Ishikawa (cell line): ENCODE measurements at regions not wholly inside any gene's neighbourhood (a gene's known extent, or its start where the extent isn't known, plus 50 kb on each side); places are given as distances from the start of the nearest gene placed in this dataset.

Experiments used
- CEBPB ChIP-seq: IDR thresholded peaks from 2 replicates; pipeline ENCODE4 v1.6.1; 2012
- CREB1 ChIP-seq: IDR thresholded peaks from 2 replicates; pipeline ENCODE4 v1.6.1; 2012; ENCODE audit warnings: low read depth
- EGR1 ChIP-seq: IDR thresholded peaks from 2 replicates; pipeline ENCODE4 v1.6.1; 2012
- EP300 ChIP-seq: IDR thresholded peaks from 2 replicates; pipeline ENCODE4 v1.6.1; 2012; ENCODE audit warnings: borderline replicate concordance
- FOXM1 ChIP-seq: IDR thresholded peaks from 2 replicates; pipeline ENCODE4 v1.6.1; 2012; ENCODE audit warnings: low read depth, borderline replicate concordance
- MAX ChIP-seq: IDR thresholded peaks from 2 replicates; pipeline ENCODE4 v1.6.1; 2012
- NFIC ChIP-seq: IDR thresholded peaks from 2 replicates; pipeline ENCODE4 v1.6.1; 2012
- RAD21 ChIP-seq: IDR thresholded peaks from 2 replicates; pipeline ENCODE4 v1.6.1; 2012; ENCODE audit warnings: low read depth
- REST ChIP-seq: IDR thresholded peaks from 2 replicates; pipeline ENCODE4 v1.6.1; 2012; ENCODE audit warnings: low read depth, mild to moderate bottlenecking
- TAF1 ChIP-seq: IDR thresholded peaks from 2 replicates; pipeline ENCODE4 v1.6.1; 2012; ENCODE audit warnings: low read depth, mild to moderate bottlenecking
- TCF12 ChIP-seq: IDR thresholded peaks from 2 replicates; pipeline ENCODE4 v1.6.1; 2012; ENCODE audit warnings: low read depth
- TEAD4 ChIP-seq: IDR thresholded peaks from 2 replicates; pipeline ENCODE4 v1.6.1; 2012
- YY1 ChIP-seq: IDR thresholded peaks from 2 replicates; pipeline ENCODE4 v1.6.1; 2012; ENCODE audit warnings: low read depth
- ZBTB7A ChIP-seq: IDR thresholded peaks from 2 replicates; pipeline ENCODE4 v1.6.1; 2012; ENCODE audit warnings: low read depth
- TF ChIP-seq, protein P1 (sequence below): IDR thresholded peaks from 2 replicates; pipeline ENCODE4 v1.6.1; 2012

- TF ChIP-seq RAD21, result no peak
- TF ChIP-seq TAF1, result no peak
- TF ChIP-seq, protein P1, sequence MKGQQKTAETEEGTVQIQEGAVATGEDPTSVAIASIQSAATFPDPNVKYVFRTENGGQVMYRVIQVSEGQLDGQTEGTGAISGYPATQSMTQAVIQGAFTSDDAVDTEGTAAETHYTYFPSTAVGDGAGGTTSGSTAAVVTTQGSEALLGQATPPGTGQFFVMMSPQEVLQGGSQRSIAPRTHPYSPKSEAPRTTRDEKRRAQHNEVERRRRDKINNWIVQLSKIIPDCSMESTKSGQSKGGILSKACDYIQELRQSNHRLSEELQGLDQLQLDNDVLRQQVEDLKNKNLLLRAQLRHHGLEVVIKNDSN, result no peak
- no peak for TF ChIP-seq YY1
- TF ChIP-seq EP300, result no peak
- TF ChIP-seq CREB1, result no peak
Measured at GRCh38 chrX:125694171-125694570, 374.5 kb downstream of the TEX13C start.

DNA sequence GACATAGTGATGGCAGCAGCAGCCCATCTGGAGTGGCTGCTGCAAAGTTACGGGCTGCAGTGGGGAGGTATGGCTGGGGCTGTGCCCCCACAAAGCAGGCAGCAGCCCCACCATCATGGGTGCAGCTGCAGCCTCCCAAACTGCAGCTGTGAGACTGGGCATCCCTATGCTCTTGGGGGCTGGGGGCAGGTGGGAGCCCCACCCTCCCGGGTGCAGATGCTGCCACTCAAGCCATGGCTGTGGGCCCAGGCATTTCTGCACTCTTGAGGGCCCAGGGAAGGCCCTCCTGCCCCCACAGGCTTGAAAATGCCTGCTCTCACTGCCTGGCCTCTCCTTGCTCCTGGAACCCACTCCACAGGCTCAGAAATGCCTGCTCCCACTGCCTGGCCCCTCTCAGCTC is 389.4 kb downstream of the TEX13C start:
- no peak for TF ChIP-seq CREB1

DNA sequence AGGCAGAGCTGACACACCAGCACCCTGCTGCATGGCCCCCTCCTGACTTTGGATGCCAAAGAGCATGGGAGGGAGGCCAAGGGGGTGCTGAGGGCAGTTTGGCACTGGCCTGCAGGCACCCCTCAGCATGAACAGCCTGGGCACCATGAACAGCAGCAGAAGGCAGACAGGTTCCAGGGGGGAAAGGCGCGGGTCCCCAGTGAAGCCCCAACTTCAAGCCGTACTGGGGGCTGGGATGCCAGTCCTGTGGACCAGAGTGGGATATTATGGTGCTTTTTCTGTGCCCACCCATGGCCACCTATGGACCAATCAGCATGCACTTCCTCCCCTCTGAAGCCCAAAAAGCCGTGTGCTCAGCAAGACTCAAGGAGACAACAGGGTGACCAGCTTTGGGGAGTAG is 389.9 kb downstream of the TEX13C start:
- TF ChIP-seq CEBPB, result no peak
- TF ChIP-seq EGR1, result no peak
- no peak for TF ChIP-seq TCF12
- TF ChIP-seq CREB1, result no peak
- no peak for TF ChIP-seq MAX

DNA sequence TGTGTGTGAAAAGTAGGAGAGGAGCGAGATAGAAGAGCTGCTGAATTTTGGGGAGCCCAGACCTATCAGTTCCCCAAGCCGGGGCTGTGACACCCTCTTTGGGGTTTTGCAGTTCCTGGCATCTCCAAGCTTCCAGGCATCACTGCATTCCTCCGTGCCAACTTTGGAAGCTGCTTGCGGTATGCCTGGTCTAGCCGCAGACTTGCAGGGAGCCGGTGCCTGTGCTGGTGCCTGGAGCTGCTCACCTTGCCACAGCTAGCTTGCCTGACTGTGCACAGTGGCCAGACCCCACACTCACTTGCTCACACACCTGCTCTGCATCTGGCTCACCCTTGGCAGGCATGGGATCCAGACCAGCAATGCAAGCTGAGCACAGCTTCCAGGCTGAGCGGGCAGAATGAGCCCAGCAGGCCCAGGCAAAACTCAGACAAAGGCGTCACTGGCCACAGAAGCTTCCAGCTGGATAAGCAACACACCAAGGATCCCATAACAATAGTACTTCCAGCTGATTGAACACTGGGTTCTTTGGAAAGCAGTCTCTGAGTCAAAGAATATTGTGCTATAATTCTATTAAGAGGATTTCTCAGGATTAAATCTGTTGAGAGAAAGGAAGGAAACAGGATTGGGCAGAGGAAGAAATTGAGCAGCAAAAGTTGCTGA is 390.9 kb downstream of the TEX13C start:
- TF ChIP-seq YY1 (no peak), MAX (no peak), TAF1 (no peak)

GRCh38 chrX:125711103-125711502 is 391.4 kb downstream of the TEX13C start:
- TF ChIP-seq TCF12, result no peak
- TF ChIP-seq FOXM1, result no peak
- no peak for TF ChIP-seq EP300
- TF ChIP-seq RAD21, result no peak
- TF ChIP-seq REST, result no peak
- TF ChIP-seq EGR1, result no peak
- TF ChIP-seq, protein P1, result no peak
- no peak for TF ChIP-seq CEBPB
- TF ChIP-seq ZBTB7A, result no peak
- no peak for TF ChIP-seq YY1
- TF ChIP-seq NFIC, result no peak
- TF ChIP-seq CREB1, result no peak
- no peak for TF ChIP-seq TAF1
- no peak for TF ChIP-seq TEAD4
- no peak for TF ChIP-seq MAX

GRCh38 chrX:125713633-125714032 is 394.0 kb downstream of the TEX13C start:
- TF ChIP-seq CEBPB, result no peak
- no peak for TF ChIP-seq TEAD4
- TF ChIP-seq CREB1, result no peak
- TF ChIP-seq NFIC, result no peak
- TF ChIP-seq, protein P1, result no peak
- no peak for TF ChIP-seq MAX
- TF ChIP-seq TCF12, result no peak
- no peak for TF ChIP-seq YY1
- no peak for TF ChIP-seq RAD21
- no peak for TF ChIP-seq ZBTB7A
- TF ChIP-seq FOXM1, result no peak
- TF ChIP-seq EP300, result no peak
- no peak for TF ChIP-seq EGR1
- TF ChIP-seq TAF1, result no peak
- TF ChIP-seq REST, result no peak
